GM13977 (cell line): ENCODE measurements at regions not wholly inside any gene's neighbourhood (a gene's known extent, or its start where the extent isn't known, plus 50 kb on each side); places are given as distances from the start of the nearest gene placed in this dataset.

Source experiments
- DNase-seq: peaks from one replicate; pipeline ENCODE4 v3.0.0; 2012; ENCODE audit warnings: low spot score
- in situ Hi-C: fragments of 300-500 bp; cut with MboI; formaldehyde crosslinking; loops from one replicate; pipeline ENCODE4 v1.12.0; 2022; ENCODE audit warnings: low sequenced_read_pairs, low pct_unique_long_range_greater_than_20kb, mixed read lengths, inconsistent platforms; ENCODE audit not compliant: unreplicated experiment
- TF ChIP-seq, protein P1 (sequence below): IDR thresholded peaks from 2 replicates; pipeline ENCODE4 v1.5.1; 2012; ENCODE audit warnings: mild to moderate bottlenecking, control low read depth; ENCODE audit not compliant: insufficient read depth; ENCODE audit errors: extremely low read depth, missing control alignments

DNA sequence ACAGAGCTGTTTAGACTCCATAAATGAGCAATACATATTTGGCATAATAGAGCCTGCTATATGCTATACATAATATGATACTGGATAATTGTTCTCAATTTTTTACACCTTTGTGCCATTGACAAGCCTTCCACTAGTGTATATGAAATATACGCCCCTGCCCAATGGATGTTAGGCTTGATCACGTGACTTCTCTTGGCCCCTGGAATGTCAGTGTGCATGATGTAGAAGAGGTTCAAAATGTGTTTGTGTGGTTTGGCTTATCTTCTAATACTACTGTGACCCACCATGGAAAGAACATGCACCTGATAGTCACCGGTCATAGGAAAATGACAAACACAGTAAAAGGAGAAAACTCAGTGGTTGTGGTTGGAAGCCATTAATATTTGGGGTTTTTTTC, 479.4 kb downstream of the PCDH20 start:
- DNase-seq = no peak
- in situ Hi-C loops = no loop called here
- TF ChIP-seq, protein P1, sequence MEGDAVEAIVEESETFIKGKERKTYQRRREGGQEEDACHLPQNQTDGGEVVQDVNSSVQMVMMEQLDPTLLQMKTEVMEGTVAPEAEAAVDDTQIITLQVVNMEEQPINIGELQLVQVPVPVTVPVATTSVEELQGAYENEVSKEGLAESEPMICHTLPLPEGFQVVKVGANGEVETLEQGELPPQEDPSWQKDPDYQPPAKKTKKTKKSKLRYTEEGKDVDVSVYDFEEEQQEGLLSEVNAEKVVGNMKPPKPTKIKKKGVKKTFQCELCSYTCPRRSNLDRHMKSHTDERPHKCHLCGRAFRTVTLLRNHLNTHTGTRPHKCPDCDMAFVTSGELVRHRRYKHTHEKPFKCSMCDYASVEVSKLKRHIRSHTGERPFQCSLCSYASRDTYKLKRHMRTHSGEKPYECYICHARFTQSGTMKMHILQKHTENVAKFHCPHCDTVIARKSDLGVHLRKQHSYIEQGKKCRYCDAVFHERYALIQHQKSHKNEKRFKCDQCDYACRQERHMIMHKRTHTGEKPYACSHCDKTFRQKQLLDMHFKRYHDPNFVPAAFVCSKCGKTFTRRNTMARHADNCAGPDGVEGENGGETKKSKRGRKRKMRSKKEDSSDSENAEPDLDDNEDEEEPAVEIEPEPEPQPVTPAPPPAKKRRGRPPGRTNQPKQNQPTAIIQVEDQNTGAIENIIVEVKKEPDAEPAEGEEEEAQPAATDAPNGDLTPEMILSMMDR = no peak

DNA sequence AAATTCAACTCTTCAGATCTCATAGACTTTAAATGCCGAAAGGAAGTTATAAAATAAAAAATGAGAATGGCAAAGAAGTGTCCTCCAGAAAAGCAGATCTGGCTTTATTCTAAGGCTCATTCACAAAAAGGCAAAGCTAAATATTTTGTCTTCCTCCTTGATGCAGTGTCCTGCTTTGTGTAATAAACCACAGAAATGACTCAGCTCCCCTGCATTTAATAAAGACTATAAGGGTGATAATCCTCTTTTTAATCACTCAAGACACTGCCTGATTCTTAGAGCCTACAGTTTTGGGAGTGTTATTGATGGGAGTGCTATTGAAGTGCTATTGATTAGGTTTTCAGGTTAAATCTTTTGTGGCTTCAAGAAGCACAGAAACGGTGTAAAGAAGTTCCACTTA, 482.0 kb downstream of the PCDH20 start:
- TF ChIP-seq, protein P1 = no peak
- in situ Hi-C loops = no loop called here
- no peak for DNase-seq

DNA sequence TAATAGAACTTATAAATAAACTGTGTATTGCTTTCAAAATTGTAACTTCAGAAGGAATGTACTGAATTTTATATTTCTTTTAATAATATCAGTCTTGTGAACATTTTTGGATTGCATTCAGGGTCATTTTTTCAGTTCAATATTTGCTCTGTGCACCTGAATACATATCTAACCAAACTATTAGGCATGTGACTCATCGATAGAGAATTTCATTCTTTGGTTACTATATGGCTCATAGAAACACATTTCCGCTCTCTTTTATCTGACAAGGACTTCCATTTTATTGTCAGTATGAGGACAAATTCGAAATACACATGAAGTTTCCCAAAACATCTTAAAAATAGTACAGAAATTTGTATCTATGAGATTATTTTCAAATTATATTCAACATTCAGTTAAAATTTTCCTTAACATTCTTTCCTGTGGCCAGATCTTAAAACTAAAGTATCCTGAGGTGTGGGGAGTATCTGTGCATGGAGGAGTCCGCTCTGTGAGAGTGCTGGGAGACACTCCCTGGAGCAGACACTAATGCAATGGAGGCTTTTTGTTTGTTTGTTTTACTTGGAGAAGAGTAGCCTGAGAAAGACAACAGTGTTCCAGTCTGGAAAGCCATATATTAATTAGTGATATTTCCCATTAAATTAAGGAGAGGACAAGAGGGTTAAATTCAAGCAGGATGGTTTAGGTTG, 483.6 kb downstream of the PCDH20 start:
- TF ChIP-seq, protein P1 = no peak
- DNase-seq = no peak
- in situ Hi-C loops = no loop called here

DNA sequence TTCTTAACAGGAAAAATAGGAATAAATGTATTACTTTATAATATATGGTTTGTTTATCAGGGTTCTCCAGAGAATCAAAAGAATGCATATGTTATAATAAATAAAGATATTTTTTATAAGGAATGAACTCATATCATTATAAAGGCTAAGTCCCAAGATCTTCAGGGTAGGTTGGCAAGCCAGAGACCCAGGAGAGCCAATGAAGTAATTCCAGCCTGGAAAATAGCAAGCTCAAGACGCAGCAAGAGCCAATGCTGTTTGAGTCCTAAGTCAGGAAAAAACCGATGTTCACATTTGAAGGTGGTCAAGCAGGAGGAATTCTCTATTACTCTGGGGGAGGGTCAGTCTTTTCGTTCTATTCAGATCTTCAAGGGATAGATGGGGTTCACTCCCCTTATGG, 490.0 kb downstream of the PCDH20 start:
- TF ChIP-seq, protein P1 = no peak
- no peak for DNase-seq
- in situ Hi-C loops = no loop called here

DNA sequence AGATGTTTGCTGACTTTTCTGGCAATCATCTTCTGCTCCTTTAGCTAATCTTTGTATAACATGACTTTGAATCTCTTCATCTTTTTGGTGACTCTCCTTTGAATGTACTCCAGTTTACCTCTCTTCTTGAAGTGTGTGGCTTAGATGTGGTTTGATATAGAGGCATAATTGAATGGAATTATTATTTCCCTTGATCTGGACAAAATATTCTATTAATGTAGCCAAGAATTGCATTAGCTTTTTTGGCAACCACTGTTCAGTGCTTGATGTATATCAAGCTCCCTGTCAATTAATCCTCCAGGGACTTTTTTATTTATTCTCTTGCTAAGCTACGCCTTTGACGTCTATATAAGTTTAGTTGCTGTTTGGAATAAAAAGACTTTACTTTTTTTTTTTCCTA, 490.8 kb downstream of the PCDH20 start:
- TF ChIP-seq, protein P1 = no peak
- in situ Hi-C loops = no loop called here
- DNase-seq = no peak

DNA sequence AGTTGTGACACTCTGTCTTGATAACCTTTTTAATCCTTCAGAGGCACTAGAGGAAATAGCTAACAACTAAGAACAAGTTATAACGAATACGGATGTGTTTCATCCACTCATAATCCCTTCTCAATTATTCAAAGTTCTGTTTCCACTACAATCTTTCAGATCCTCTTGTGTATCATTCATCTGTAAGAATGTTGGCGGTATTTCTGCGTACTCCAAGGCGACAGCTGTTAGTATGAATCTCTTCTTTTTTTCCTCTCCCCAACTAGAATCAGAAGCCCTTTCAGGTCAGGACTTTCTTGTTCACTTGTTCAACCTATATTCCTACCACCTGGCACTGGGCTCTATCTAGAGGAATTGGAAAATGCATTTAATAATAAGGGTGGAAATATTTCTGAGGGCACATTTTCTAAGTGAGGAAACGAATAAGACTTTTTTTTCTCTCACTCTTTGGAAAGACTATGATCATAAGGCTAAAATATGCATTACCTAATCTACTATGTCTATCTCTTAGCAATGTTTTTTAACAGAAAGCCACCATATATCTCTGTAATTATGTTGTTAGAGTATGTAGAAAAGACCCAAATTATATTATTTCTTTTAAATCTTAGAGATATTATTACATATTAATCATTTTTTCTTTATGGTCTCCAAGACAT, 492.9 kb downstream of the PCDH20 start:
- in situ Hi-C loops = no loop called here
- DNase-seq = no peak
- TF ChIP-seq, protein P1 = no peak
